Mammary epithelial cell (primary cell): ENCODE measurements at regions not wholly inside any gene's neighbourhood (a gene's known extent, or its start where the extent isn't known, plus 50 kb on each side); places are given as distances from the start of the nearest gene placed in this dataset.

ENCODE experiments used
- EZH2 ChIP-seq: IDR thresholded peaks from 2 replicates; pipeline ENCODE4 v1.6.1; 2012; ENCODE audit warnings: low read length, inconsistent platforms, borderline replicate concordance
- TF ChIP-seq, protein P1 (sequence below), 2 donors: IDR thresholded peaks in 1 of 2; conservative IDR thresholded peaks in 1 of 2; 2 replicates each; pipeline ENCODE4 v1.5.1; 2011 to 2012; ENCODE audit warnings: inconsistent platforms in 2 of 2, low read length in 2 of 2, mild to moderate bottlenecking in 2 of 2, control low read depth in 1 of 2, low read depth in 1 of 2; ENCODE audit not compliant: insufficient read depth in 1 of 2; ENCODE audit errors: extremely low read depth in 1 of 2

DNA sequence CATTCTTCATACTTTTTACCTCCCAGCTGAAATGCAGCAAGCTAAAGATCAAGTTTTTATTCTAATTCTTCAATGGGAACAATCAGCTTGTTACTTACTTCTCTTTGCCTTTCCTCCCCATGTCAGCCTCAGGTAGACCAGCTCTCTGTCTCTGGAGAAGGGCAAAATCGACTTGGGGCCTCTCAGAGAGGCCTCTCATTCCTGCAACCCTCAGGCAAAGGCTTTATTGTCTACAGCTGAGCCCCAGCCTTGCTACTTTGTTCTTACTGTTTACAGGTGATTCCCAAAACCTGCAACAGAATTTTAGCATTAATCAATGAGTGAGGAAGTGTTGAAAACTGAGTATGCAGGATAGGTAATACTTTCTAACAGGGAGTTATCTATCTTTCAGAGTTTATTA, 148.6 kb downstream of the KIF2B start:
- TF ChIP-seq, protein P1, sequence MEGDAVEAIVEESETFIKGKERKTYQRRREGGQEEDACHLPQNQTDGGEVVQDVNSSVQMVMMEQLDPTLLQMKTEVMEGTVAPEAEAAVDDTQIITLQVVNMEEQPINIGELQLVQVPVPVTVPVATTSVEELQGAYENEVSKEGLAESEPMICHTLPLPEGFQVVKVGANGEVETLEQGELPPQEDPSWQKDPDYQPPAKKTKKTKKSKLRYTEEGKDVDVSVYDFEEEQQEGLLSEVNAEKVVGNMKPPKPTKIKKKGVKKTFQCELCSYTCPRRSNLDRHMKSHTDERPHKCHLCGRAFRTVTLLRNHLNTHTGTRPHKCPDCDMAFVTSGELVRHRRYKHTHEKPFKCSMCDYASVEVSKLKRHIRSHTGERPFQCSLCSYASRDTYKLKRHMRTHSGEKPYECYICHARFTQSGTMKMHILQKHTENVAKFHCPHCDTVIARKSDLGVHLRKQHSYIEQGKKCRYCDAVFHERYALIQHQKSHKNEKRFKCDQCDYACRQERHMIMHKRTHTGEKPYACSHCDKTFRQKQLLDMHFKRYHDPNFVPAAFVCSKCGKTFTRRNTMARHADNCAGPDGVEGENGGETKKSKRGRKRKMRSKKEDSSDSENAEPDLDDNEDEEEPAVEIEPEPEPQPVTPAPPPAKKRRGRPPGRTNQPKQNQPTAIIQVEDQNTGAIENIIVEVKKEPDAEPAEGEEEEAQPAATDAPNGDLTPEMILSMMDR (conservative IDR thresholded peaks at IDR 0.05 in 1 of 2, IDR thresholded peaks at IDR 0.05 in 1 of 2; ENCODE audit: extremely low read depth in 1 of 2, insufficient read depth in 1 of 2, low read depth in 1 of 2, low read length in 2 of 2) = no peak
- TF ChIP-seq EZH2 = no peak
